Thyroid gland (tissue), 4 donors: ENCODE measurements at regions not wholly inside any gene's neighbourhood (a gene's known extent, or its start where the extent isn't known, plus 50 kb on each side); places are given as distances from the start of the nearest gene placed in this dataset.

Experiments used
- CTCF ChIP-seq, 6 experiments: fragments of 200-600 bp in 3 of 6; fragments of 450-650 bp in 3 of 6; sonication (generic) in 3 of 6; IDR thresholded peaks; one replicate each; pipeline ENCODE4 v1.5.1; 2016 to 2019; ENCODE audit warnings: antibody characterized with exemption in 6 of 6, mild to moderate bottlenecking in 2 of 6, inconsistent platforms in 1 of 6, moderate library complexity in 1 of 6
- POLR2A ChIP-seq, 2 donors: fragments of 450-650 bp; IDR thresholded peaks; one replicate each; pipeline ENCODE4 v1.6.1; 2017; ENCODE audit warnings: antibody characterized with exemption in 2 of 2, mild to moderate bottlenecking in 2 of 2, moderate library complexity in 1 of 2

GRCh38 chr19:31781542-31781941 is 432.3 kb upstream of the TSHZ3 start:
- TF ChIP-seq CTCF (IDR thresholded peaks at IDR 0.05) (no peak), POLR2A (IDR thresholded peaks at IDR 0.05) (no peak)
